ENCODE measurements at regions not wholly inside any gene's neighbourhood (a gene's known extent, or its start where the extent isn't known, plus 50 kb on each side); places are given as distances from the start of the nearest gene placed in this dataset.

DNA sequence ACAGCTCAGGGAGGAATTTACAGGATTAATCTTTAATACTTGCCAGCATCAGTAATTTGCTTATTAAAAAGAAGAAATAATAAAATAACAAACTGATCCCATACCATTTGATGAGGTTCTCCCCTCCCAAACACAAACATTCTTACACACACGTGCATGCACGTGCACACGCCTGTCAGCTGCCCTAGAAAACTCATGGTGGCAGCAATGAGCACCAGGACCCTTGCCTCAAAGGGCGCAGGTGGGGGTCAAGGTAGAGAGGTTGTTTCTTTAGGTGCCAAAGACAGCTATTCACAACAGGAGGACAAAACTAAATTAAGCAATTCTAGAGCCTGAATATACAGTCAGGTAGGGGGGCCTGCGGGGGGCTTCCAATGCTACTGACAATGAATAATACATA, 219.3 kb downstream of the BUD13 start:
- TF ChIP-seq RAD21 (conservative IDR thresholded peaks at IDR 0.05) (no peak), EZH2 (IDR thresholded peaks at IDR 0.05; ENCODE audit: borderline replicate concordance, insufficient read depth, low read length, poor library complexity, severe bottlenecking) (no peak), POLR2AphosphoS5 (IDR thresholded peaks at IDR 0.05) (no peak), EP300 (conservative IDR thresholded peaks at IDR 0.05; ENCODE audit: poor library complexity, severe bottlenecking) (no peak)
- TF ChIP-seq, protein P1, sequence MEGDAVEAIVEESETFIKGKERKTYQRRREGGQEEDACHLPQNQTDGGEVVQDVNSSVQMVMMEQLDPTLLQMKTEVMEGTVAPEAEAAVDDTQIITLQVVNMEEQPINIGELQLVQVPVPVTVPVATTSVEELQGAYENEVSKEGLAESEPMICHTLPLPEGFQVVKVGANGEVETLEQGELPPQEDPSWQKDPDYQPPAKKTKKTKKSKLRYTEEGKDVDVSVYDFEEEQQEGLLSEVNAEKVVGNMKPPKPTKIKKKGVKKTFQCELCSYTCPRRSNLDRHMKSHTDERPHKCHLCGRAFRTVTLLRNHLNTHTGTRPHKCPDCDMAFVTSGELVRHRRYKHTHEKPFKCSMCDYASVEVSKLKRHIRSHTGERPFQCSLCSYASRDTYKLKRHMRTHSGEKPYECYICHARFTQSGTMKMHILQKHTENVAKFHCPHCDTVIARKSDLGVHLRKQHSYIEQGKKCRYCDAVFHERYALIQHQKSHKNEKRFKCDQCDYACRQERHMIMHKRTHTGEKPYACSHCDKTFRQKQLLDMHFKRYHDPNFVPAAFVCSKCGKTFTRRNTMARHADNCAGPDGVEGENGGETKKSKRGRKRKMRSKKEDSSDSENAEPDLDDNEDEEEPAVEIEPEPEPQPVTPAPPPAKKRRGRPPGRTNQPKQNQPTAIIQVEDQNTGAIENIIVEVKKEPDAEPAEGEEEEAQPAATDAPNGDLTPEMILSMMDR (IDR thresholded peaks at IDR 0.05; ENCODE audit: poor library complexity, severe bottlenecking): no peak
- TF ChIP-seq, protein P2, sequence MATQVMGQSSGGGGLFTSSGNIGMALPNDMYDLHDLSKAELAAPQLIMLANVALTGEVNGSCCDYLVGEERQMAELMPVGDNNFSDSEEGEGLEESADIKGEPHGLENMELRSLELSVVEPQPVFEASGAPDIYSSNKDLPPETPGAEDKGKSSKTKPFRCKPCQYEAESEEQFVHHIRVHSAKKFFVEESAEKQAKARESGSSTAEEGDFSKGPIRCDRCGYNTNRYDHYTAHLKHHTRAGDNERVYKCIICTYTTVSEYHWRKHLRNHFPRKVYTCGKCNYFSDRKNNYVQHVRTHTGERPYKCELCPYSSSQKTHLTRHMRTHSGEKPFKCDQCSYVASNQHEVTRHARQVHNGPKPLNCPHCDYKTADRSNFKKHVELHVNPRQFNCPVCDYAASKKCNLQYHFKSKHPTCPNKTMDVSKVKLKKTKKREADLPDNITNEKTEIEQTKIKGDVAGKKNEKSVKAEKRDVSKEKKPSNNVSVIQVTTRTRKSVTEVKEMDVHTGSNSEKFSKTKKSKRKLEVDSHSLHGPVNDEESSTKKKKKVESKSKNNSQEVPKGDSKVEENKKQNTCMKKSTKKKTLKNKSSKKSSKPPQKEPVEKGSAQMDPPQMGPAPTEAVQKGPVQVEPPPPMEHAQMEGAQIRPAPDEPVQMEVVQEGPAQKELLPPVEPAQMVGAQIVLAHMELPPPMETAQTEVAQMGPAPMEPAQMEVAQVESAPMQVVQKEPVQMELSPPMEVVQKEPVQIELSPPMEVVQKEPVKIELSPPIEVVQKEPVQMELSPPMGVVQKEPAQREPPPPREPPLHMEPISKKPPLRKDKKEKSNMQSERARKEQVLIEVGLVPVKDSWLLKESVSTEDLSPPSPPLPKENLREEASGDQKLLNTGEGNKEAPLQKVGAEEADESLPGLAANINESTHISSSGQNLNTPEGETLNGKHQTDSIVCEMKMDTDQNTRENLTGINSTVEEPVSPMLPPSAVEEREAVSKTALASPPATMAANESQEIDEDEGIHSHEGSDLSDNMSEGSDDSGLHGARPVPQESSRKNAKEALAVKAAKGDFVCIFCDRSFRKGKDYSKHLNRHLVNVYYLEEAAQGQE (IDR thresholded peaks at IDR 0.05; ENCODE audit: borderline replicate concordance): no peak

Measured in neural cell (in vitro differentiated cells).